ENCODE measurements at regions not wholly inside any gene's neighbourhood (a gene's known extent, or its start where the extent isn't known, plus 50 kb on each side); places are given as distances from the start of the nearest gene placed in this dataset.

DNA sequence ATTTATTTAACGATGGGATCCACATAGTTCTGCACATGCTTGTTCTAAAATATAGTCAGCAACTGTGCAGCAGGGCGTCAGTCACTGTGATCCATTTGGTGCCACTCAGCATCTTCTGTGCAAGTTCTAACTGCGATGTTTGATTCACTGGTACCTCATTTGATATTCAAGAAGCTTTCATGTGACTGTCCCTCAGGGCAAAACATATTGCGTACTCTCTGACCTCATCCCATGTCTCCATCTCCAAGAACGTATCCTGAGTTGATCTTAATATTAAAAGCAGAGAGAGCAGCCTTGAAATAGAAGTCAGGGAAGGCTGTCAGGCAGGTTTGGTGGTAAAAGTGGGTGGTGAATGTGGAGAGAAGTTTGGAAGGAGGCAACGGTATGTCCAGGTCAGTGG, 116.5 kb upstream of the ATP10B start:
- no peak for FAIRE-seq
- TF ChIP-seq, protein P1, sequence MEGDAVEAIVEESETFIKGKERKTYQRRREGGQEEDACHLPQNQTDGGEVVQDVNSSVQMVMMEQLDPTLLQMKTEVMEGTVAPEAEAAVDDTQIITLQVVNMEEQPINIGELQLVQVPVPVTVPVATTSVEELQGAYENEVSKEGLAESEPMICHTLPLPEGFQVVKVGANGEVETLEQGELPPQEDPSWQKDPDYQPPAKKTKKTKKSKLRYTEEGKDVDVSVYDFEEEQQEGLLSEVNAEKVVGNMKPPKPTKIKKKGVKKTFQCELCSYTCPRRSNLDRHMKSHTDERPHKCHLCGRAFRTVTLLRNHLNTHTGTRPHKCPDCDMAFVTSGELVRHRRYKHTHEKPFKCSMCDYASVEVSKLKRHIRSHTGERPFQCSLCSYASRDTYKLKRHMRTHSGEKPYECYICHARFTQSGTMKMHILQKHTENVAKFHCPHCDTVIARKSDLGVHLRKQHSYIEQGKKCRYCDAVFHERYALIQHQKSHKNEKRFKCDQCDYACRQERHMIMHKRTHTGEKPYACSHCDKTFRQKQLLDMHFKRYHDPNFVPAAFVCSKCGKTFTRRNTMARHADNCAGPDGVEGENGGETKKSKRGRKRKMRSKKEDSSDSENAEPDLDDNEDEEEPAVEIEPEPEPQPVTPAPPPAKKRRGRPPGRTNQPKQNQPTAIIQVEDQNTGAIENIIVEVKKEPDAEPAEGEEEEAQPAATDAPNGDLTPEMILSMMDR (optimal IDR thresholded peaks at IDR 0.05 in 1 of 3, IDR thresholded peaks at IDR 0.05 in 1 of 3, conservative IDR thresholded peaks at IDR 0.05 in 1 of 3; ENCODE audit: extremely low read depth in 1 of 3, insufficient read depth in 2 of 3, low read length in 3 of 3) = no peak
- TF ChIP-seq EZH2 (IDR thresholded peaks at IDR 0.05; ENCODE audit: low read length) = no peak

DNA sequence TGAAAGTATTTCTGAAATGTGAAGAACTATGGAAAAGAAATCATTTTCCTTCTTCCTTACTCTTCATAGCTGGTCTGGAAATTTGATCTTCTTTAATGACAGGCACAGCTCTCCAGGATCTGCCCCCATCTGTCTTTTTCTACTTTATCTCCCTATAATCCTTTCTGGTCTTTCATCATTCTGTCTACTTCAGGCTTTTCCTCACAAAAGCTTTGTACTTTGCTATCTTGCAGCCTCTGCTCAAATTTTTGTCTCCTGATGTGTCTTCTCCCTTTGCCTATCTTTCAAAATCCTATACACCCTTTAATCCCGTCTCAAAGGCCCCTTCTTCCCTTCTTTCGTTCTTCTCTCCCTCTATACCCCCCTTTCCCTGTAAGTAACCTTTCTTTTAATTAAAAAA, 114.9 kb upstream of the ATP10B start:
- no peak overlapping the region for H3K4me3 ChIP-seq (ENCODE audit: control insufficient read depth in 2 of 3, extremely low read depth in 1 of 3, insufficient read depth in 2 of 3, low read depth in 1 of 3, low read length in 3 of 3)
- no peak overlapping the region for H3K4me2 ChIP-seq (ENCODE audit: control insufficient read depth, extremely low read depth, insufficient read depth, low read depth, low read length)
- H3K27ac ChIP-seq (ENCODE audit: control insufficient read depth, insufficient read depth, low read length) = no peak overlapping the region
- peaks cover 4% of the 10 kb centered on the region for H3K4me1 ChIP-seq (ENCODE audit: control insufficient read depth, extremely low read depth, insufficient read depth, low read length)
- no peak overlapping the region for H2AFZ ChIP-seq (ENCODE audit: control insufficient read depth, low read length)
- H3K27me3 ChIP-seq (ENCODE audit: control insufficient read depth, extremely low read depth, insufficient read depth, low read length) = no peaks in the 10 kb centered on the region
- no peaks in the 10 kb centered on the region for H3K9me1 ChIP-seq (ENCODE audit: control insufficient read depth, extremely low read depth, insufficient read depth, low read length)
- DNase-seq (ENCODE audit: low read depth, low spot score) = no peak
- no peaks in the 10 kb centered on the region for H3K36me3 ChIP-seq (ENCODE audit: control insufficient read depth in 2 of 2, extremely low read depth in 1 of 2, insufficient read depth in 2 of 2, low read length in 2 of 2)
- H3K79me2 ChIP-seq (ENCODE audit: control insufficient read depth, insufficient read depth, low read length) = no peaks in the 10 kb centered on the region
- FAIRE-seq = no peak
- TF ChIP-seq, protein P1 (optimal IDR thresholded peaks at IDR 0.05 in 1 of 3, IDR thresholded peaks at IDR 0.05 in 1 of 3, conservative IDR thresholded peaks at IDR 0.05 in 1 of 3; ENCODE audit: extremely low read depth in 1 of 3, insufficient read depth in 2 of 3, low read length in 3 of 3) = no peak
- TF ChIP-seq EZH2 (IDR thresholded peaks at IDR 0.05; ENCODE audit: low read length) = no peak
- dilution Hi-C loops (cut with MboI; ENCODE audit: extremely low pct_ligation_motif_present, low sequenced_read_pairs) = no loop called here
- no peaks in the 10 kb centered on the region for H3K9me3 ChIP-seq (ENCODE audit: control insufficient read depth, low read depth, low read length)
- no peaks in the 10 kb centered on the region for H4K20me1 ChIP-seq (ENCODE audit: control insufficient read depth, extremely low read depth, insufficient read depth, low read length)
- no peak overlapping the region for H3K9ac ChIP-seq (ENCODE audit: control insufficient read depth, extremely low read depth, insufficient read depth, low read length)

More for the DNA sequence above, 116.5 kb upstream of the ATP10B start:
- Histone ChIP-seq H3K4me1 (ENCODE audit: control insufficient read depth, extremely low read depth, insufficient read depth, low read length) (peaks cover 4% of the 10 kb centered on the region), H3K79me2 (ENCODE audit: control insufficient read depth, insufficient read depth, low read length) (no peaks in the 10 kb centered on the region), H3K4me2 (ENCODE audit: control insufficient read depth, extremely low read depth, insufficient read depth, low read depth, low read length) (peak overlapping the region; percentile 29), H3K9me3 (ENCODE audit: control insufficient read depth, low read depth, low read length) (no peaks in the 10 kb centered on the region), H3K27me3 (ENCODE audit: control insufficient read depth, extremely low read depth, insufficient read depth, low read length) (no peaks in the 10 kb centered on the region), H3K4me3 (ENCODE audit: control insufficient read depth in 2 of 3, extremely low read depth in 1 of 3, insufficient read depth in 2 of 3, low read depth in 1 of 3, low read length in 3 of 3) (no peak overlapping the region), H3K9me1 (ENCODE audit: control insufficient read depth, extremely low read depth, insufficient read depth, low read length) (no peaks in the 10 kb centered on the region), H3K36me3 (ENCODE audit: control insufficient read depth in 2 of 2, extremely low read depth in 1 of 2, insufficient read depth in 2 of 2, low read length in 2 of 2) (no peaks in the 10 kb centered on the region), H2AFZ (ENCODE audit: control insufficient read depth, low read length) (no peak overlapping the region), H4K20me1 (ENCODE audit: control insufficient read depth, extremely low read depth, insufficient read depth, low read length) (no peaks in the 10 kb centered on the region), H3K9ac (ENCODE audit: control insufficient read depth, extremely low read depth, insufficient read depth, low read length) (no peak overlapping the region), H3K27ac (ENCODE audit: control insufficient read depth, insufficient read depth, low read length) (no peak overlapping the region)
- dilution Hi-C loops (cut with MboI; ENCODE audit: extremely low pct_ligation_motif_present, low sequenced_read_pairs) = no loop called here
- no peak for DNase-seq (ENCODE audit: low read depth, low spot score)

All from keratinocyte (primary cell).